ENCODE measurements at regions not wholly inside any gene's neighbourhood (a gene's known extent, or its start where the extent isn't known, plus 50 kb on each side); places are given as distances from the start of the nearest gene placed in this dataset.

GRCh38 chr14:61898568-61898967 is 136.3 kb downstream of the SNAPC1 start:
- TF ChIP-seq CTCF (optimal IDR thresholded peaks at IDR 0.05 in 1 of 3, IDR thresholded peaks at IDR 0.05 in 1 of 3, conservative IDR thresholded peaks at IDR 0.05 in 1 of 3; ENCODE audit: extremely low read depth in 1 of 3, insufficient read depth in 2 of 3, low read length in 3 of 3) (no peak), EZH2 (IDR thresholded peaks at IDR 0.05; ENCODE audit: low read length) (no peak)

Data from keratinocyte (primary cell).